ENCODE measurements at regions not wholly inside any gene's neighbourhood (a gene's known extent, or its start where the extent isn't known, plus 50 kb on each side); places are given as distances from the start of the nearest gene placed in this dataset.
"Not testable (repeated sequence)": the region's sequence is repeated elsewhere in the genome, so short reads cannot be mapped to it uniquely, and the experiment has no call there.

DNA sequence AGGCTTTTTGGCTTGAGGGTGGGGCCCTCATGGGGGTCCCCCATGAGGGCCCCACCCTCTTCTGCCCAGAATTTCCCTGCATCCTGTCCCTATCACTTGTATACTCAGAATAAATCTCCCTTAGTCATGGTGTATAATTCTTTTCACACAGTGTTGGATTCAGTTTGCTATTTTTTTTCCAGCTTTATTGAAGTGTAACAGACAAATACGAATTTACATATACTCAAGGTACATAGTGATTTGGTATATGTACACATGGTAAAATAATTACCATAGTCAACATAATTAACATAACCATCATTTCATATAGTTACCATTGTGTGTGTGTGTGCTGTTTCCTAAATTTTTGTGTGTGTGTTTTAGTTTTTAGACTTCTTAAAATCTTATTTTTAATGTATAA is 289.4 kb downstream of the CNTNAP3B start:
- H3K36me3 Mint-ChIP-seq; H3K9ac ChIP-seq; H3K27me3 Mint-ChIP-seq (ENCODE audit: insufficient read depth, low read depth); H4K20me1 ChIP-seq (ENCODE audit: low read depth); H3K79me2 ChIP-seq (ENCODE audit: low read depth); H3K4me3 Mint-ChIP-seq; H3K36me3 ChIP-seq; H3F3A ChIP-seq (ENCODE audit: low read depth); H3K4me2 ChIP-seq; H3K4me1 ChIP-seq; H3K4me3 ChIP-seq; H3K27me3 ChIP-seq; H3K27ac Mint-ChIP-seq; H2AFZ ChIP-seq (replicated peaks); H3K9me3 ChIP-seq (ENCODE audit: low read depth); H3K4me1 Mint-ChIP-seq; H3K27ac ChIP-seq; H3K9me3 Mint-ChIP-seq; DNase-seq (ENCODE audit: low spot score): not testable (repeated sequence)

DNA sequence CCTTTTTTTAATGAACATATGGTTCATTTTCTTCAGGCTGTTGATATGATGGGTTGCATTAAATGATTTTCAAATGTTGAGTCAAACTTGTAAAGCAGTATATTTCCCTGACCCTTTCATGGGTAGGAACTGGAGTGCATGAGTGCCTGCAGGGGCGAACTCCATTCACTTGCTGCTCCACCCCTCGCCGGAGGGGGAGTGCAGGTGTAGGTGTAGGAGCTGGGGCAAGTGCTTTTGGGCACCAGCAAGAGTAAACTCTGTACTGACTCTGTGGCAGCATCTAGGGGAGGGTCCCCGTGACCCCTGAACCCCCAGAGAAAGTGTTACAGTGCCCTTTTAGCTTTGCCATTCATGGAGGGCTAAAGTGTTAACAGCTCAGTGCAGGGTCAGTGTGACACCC is 290.3 kb downstream of the CNTNAP3B start:
- not testable (repeated sequence) for DNase-seq (ENCODE audit: low spot score); H3K27me3 Mint-ChIP-seq (ENCODE audit: insufficient read depth, low read depth); H3K4me2 ChIP-seq; H3K79me2 ChIP-seq (ENCODE audit: low read depth); H3K9ac ChIP-seq; H3K27ac Mint-ChIP-seq; H3K4me3 ChIP-seq; H3K4me1 ChIP-seq; H3K9me3 ChIP-seq (ENCODE audit: low read depth); H3K27me3 ChIP-seq; H2AFZ ChIP-seq (replicated peaks); H3K36me3 Mint-ChIP-seq; H3K4me3 Mint-ChIP-seq; H3K4me1 Mint-ChIP-seq; H3K27ac ChIP-seq; H3K9me3 Mint-ChIP-seq; H4K20me1 ChIP-seq (ENCODE audit: low read depth); H3K36me3 ChIP-seq; H3F3A ChIP-seq (ENCODE audit: low read depth)

DNA sequence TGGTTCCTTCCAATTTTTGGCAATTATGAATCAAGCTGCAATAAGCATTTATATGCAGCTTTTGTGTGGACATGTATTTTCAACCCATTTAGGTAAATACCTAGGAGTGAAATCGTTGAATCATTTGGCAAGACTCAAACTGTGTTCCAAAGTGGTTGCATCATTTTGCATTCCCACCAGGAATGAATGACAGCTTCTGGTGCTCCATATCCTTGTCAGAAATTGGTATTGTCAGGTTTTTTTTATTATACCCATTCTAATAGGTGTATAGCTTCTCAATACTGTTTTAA is 290.7 kb downstream of the CNTNAP3B start:
- not testable (repeated sequence) for H3K4me2 ChIP-seq; H3K27ac Mint-ChIP-seq; H3K9me3 ChIP-seq (ENCODE audit: low read depth); DNase-seq (ENCODE audit: low spot score); H3F3A ChIP-seq (ENCODE audit: low read depth); H3K79me2 ChIP-seq (ENCODE audit: low read depth); H3K27me3 ChIP-seq; H3K27ac ChIP-seq; H3K27me3 Mint-ChIP-seq (ENCODE audit: insufficient read depth, low read depth); H3K36me3 ChIP-seq; H3K4me1 Mint-ChIP-seq; H3K4me1 ChIP-seq; H3K4me3 Mint-ChIP-seq; H2AFZ ChIP-seq (replicated peaks); H3K4me3 ChIP-seq; H3K9me3 Mint-ChIP-seq; H4K20me1 ChIP-seq (ENCODE audit: low read depth); H3K36me3 Mint-ChIP-seq; H3K9ac ChIP-seq

DNA sequence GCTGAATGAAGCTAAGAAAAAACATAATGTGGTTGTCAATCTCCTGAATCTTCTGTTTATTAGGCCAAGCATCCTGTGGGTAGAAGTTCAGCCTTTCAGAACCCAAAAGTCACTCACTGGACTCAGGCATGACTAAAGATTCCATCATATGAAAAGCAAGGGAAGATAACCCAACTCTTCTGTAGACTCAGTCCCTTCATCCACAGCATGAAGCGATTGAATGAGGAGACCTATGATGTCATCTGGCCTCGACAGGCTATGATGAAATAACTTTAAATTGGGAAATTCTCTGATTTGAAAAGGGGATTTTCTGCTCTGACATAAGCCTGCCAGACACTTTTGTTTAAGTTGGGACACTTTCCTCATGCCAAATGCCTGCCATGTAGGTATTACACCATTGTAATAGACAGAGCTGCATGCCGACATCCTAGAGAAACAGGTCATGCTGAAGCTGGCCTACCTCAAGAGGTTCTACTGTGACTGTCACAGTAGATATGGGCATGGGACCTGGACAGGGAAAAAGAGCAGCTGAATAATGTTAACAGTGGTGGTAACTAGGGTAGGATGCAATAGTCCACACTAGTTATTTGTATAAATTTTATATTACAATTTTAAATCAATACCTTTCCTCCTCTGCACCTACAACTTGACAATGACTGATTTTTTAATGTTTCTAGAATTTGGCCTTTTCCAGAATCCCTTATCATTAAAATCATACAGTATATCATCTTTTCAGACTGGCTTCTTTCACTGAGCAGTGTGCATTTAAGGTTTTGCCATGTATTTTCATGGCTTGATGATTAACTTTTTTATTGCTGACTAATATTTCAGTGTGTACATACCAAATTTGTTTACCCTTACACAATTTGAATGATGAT is 291.3 kb downstream of the CNTNAP3B start:
- DNase-seq (ENCODE audit: low spot score); H3K9ac ChIP-seq; H3K36me3 Mint-ChIP-seq; H3K4me1 Mint-ChIP-seq; H3K4me1 ChIP-seq; H3K9me3 Mint-ChIP-seq; H3K27ac ChIP-seq; H3K4me3 Mint-ChIP-seq; H3K79me2 ChIP-seq (ENCODE audit: low read depth); H3K4me3 ChIP-seq; H3K4me2 ChIP-seq; H2AFZ ChIP-seq (replicated peaks); H3F3A ChIP-seq (ENCODE audit: low read depth); H3K27ac Mint-ChIP-seq; H3K9me3 ChIP-seq (ENCODE audit: low read depth); H4K20me1 ChIP-seq (ENCODE audit: low read depth); H3K27me3 ChIP-seq; H3K36me3 ChIP-seq; H3K27me3 Mint-ChIP-seq (ENCODE audit: insufficient read depth, low read depth): not testable (repeated sequence)

DNA sequence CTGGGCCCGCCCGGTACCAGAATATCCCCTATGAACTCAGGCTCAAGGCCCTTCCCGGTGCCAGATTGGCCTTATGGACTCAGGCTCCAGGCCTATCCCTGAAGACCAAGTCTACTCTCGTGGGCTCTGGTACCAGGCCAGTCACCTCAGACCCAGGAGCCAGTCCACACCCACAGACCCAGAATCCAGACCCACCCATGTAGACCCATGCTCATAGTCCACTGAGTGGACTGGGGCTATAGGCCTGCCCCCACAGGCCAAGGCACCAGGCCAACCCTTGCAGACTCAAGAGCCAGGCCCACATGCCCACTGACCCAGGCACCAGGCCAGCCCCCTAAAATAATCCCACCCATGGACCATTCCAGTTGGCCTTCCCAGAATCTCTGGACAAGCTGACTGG is 296.1 kb downstream of the CNTNAP3B start:
- not testable (repeated sequence) for H3K27ac ChIP-seq; H3K4me1 Mint-ChIP-seq; H3K9me3 Mint-ChIP-seq; H3K79me2 ChIP-seq (ENCODE audit: low read depth); H3K4me1 ChIP-seq; H3K4me3 Mint-ChIP-seq; H3K9ac ChIP-seq; H3K4me2 ChIP-seq; H3K36me3 ChIP-seq; H2AFZ ChIP-seq (replicated peaks); H3K27me3 Mint-ChIP-seq (ENCODE audit: insufficient read depth, low read depth); H3K36me3 Mint-ChIP-seq; H3K27ac Mint-ChIP-seq; H3F3A ChIP-seq (ENCODE audit: low read depth); H3K4me3 ChIP-seq; H3K27me3 ChIP-seq; H4K20me1 ChIP-seq (ENCODE audit: low read depth); H3K9me3 ChIP-seq (ENCODE audit: low read depth); DNase-seq (ENCODE audit: low spot score)

DNA sequence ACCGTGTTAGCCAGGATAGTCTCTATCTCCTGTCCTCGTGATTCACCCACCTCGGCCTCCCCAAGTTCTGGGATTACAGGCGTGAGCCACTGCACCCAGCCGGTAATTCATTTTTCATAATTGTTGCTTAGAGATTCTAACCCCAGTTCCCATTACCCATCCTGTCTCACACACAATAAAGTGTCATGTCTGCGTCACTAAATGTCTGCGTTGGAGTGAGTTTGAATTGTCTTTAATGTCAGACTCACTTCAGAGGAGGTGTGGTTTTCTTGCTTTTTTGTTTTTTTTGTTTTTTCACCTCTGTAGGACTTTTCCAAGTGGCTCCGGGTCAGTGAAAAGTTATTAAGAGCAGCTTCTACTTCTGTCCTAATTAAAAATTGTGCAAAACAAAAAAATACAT is 304.5 kb downstream of the CNTNAP3B start:
- H3K4me3 Mint-ChIP-seq; H2AFZ ChIP-seq (replicated peaks); H3K27ac Mint-ChIP-seq; H3K4me1 ChIP-seq; H3K36me3 ChIP-seq; H3K27me3 Mint-ChIP-seq (ENCODE audit: insufficient read depth, low read depth); DNase-seq (ENCODE audit: low spot score); H3K27me3 ChIP-seq; H3K36me3 Mint-ChIP-seq; H3K4me1 Mint-ChIP-seq; H4K20me1 ChIP-seq (ENCODE audit: low read depth); H3K79me2 ChIP-seq (ENCODE audit: low read depth); H3K9me3 ChIP-seq (ENCODE audit: low read depth); H3K9me3 Mint-ChIP-seq; H3K4me3 ChIP-seq; H3F3A ChIP-seq (ENCODE audit: low read depth); H3K27ac ChIP-seq; H3K4me2 ChIP-seq; H3K9ac ChIP-seq: not testable (repeated sequence)

DNA sequence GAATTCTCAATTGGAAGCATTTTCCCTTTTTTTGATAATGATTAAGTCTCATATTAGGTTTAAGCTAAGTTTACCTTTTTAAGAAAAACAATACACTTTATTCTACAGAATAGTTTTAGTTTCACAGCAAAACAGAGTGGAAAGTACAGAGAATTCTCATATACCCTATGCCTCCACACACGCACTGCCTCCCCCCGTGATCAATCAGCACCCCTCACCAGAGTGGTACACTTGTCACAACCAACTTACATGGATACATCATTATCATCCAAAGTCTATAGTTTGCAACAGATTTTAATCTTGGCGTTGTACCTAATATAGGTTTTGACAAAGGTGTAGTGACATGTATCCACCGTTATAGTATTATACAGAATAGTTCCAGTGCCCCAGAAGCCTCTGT is 326.5 kb downstream of the CNTNAP3B start:
- not testable (repeated sequence) for DNase-seq (ENCODE audit: low spot score); H3K9me3 ChIP-seq (ENCODE audit: low read depth); H3K9ac ChIP-seq; H3K4me3 ChIP-seq; H3K4me3 Mint-ChIP-seq; H3K4me2 ChIP-seq; H3K4me1 ChIP-seq; H3K36me3 Mint-ChIP-seq; H2AFZ ChIP-seq (replicated peaks); H3K27me3 ChIP-seq; H3K27me3 Mint-ChIP-seq (ENCODE audit: insufficient read depth, low read depth); H3K27ac Mint-ChIP-seq; H3K4me1 Mint-ChIP-seq; H3K27ac ChIP-seq; H3K9me3 Mint-ChIP-seq; H4K20me1 ChIP-seq (ENCODE audit: low read depth); H3K79me2 ChIP-seq (ENCODE audit: low read depth); H3K36me3 ChIP-seq; H3F3A ChIP-seq (ENCODE audit: low read depth)

DNA sequence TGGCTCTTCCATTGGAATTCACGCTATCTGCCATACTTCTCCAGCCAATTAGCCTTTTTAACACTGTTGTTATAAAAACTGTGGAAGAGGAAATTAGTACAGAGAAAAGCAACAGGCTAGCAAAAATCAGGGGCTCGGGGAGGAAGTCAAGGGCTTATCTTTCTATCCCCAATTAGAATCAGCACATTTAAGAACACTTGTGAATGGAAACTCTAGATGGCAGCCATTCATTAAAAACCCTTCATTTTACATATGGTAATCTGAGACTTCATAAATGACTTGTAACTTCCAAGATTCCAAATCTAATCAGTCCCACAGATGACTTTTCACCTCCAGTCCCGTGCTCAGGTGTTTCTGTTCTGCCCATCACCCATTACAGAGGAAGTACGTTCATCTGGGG is 330.5 kb downstream of the CNTNAP3B start:
- H3F3A ChIP-seq (ENCODE audit: low read depth); H4K20me1 ChIP-seq (ENCODE audit: low read depth); H3K4me3 Mint-ChIP-seq; H3K79me2 ChIP-seq (ENCODE audit: low read depth); H3K4me2 ChIP-seq; H3K27me3 Mint-ChIP-seq (ENCODE audit: insufficient read depth, low read depth); H3K4me3 ChIP-seq; H3K27me3 ChIP-seq; H3K9me3 ChIP-seq (ENCODE audit: low read depth); H3K4me1 ChIP-seq; H3K36me3 ChIP-seq; H3K9me3 Mint-ChIP-seq; DNase-seq (ENCODE audit: low spot score); H3K27ac Mint-ChIP-seq; H3K9ac ChIP-seq; H2AFZ ChIP-seq (replicated peaks); H3K36me3 Mint-ChIP-seq; H3K4me1 Mint-ChIP-seq; H3K27ac ChIP-seq: not testable (repeated sequence)

All from neural progenitor cell (in vitro differentiated cells).